GM12872 (cell line): ENCODE measurements at regions not wholly inside any gene's neighbourhood (a gene's known extent, or its start where the extent isn't known, plus 50 kb on each side); places are given as distances from the start of the nearest gene placed in this dataset.

Experiments
- CTCF ChIP-seq: IDR thresholded peaks from 3 replicates; pipeline ENCODE4 v1.5.1; 2011; ENCODE audit warnings: low read depth, mild to moderate bottlenecking, low read length, moderate library complexity; ENCODE audit not compliant: insufficient read depth

GRCh38 chr2:163269374-163270021, 430.9 kb upstream of the KCNH7 start:
- no peak for TF ChIP-seq CTCF

GRCh38 chr2:163266772-163267171, 428.2 kb upstream of the KCNH7 start:
- TF ChIP-seq CTCF = no peak

GRCh38 chr2:163265562-163265961, 427.0 kb upstream of the KCNH7 start:
- TF ChIP-seq CTCF = no peak

GRCh38 chr2:163264341-163264740, 425.8 kb upstream of the KCNH7 start:
- no peak for TF ChIP-seq CTCF

DNA sequence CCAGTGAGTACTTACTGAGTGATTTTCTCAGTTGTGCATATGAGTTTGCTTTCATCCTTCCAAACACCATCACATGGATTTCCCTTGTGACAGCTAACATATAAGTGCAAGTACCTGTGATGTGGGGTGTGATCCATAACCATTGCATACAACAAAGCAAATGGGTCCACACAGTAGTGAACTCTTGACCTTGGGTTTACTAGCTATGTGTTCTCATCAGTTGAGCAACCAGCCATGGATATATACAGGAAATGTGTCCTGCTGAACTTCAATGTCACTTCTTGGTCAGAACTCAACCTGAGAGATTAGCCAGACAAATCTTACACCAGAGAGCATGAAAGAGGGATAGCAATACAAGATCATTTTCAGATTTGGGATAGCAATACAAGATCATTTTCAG, 420.9 kb upstream of the KCNH7 start:
- no peak for TF ChIP-seq CTCF

DNA sequence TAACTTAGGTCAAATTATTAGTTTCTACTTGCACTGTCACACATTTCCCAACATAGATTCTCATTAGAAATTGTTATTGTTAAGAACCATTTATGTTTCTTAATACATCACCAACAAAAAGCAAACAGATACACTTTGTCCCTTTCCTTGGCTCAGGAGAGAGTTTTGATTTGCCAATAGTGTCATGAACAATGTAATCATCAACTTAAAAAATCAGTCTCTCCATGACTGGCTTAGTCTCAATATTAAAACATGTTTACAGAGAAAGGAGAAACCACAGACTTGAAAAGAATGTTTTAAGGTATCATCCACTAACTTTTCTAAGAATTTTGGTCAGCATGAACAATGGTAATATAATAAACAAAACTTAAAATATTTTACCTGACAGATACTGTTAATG, 416.5 kb upstream of the KCNH7 start:
- no peak for TF ChIP-seq CTCF

DNA sequence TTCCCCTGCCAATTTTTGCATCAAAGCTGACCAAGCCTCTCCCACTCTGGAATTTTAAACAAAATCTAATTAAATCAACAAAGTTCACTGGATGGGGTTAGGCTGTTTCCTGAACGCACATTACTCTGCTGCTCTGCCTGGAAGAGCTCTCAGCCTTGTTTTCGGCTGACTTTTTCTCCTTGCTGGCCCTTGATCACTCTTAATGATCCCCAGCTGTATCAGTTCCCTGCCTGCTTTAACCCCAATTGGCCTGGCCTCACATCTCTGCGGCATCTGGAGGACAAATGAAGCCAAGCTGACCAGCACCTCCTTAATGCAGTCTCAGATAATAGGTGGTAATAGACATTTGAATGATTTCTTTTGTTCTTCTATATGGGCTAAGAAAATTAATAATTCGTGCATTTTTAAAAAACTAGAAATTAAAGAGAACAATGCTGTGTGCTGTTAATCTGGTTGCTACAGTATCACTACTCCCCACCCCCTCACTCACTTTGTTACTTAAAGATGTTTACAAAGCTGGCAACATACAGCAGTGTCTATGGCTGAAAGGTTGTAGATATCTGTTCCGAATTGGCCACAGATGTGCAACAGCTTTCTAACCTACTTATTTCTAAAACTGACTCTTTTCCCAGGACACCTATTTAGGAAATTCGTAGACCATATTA, 415.2 kb upstream of the KCNH7 start:
- no peak for TF ChIP-seq CTCF
